Suprapubic skin (tissue), 3 donors: ENCODE measurements at regions not wholly inside any gene's neighbourhood (a gene's known extent, or its start where the extent isn't known, plus 50 kb on each side); places are given as distances from the start of the nearest gene placed in this dataset.

Experiments used
- POLR2A ChIP-seq, 2 donors: fragments of 450-650 bp; IDR thresholded peaks; one replicate each; pipeline ENCODE4 v1.6.1; 2017; ENCODE audit warnings: antibody characterized with exemption in 2 of 2, mild to moderate bottlenecking in 2 of 2, moderate library complexity in 2 of 2
- TF ChIP-seq, protein P1 (sequence below), 2 donors: fragments of 200-600 bp in 1 of 2; fragments of 450-650 bp in 1 of 2; sonication (generic) in 1 of 2; IDR thresholded peaks; one replicate each; pipeline ENCODE4 v1.5.1; 2016 to 2019; ENCODE audit warnings: antibody characterized with exemption in 2 of 2, mild to moderate bottlenecking in 1 of 2, moderate library complexity in 1 of 2

DNA sequence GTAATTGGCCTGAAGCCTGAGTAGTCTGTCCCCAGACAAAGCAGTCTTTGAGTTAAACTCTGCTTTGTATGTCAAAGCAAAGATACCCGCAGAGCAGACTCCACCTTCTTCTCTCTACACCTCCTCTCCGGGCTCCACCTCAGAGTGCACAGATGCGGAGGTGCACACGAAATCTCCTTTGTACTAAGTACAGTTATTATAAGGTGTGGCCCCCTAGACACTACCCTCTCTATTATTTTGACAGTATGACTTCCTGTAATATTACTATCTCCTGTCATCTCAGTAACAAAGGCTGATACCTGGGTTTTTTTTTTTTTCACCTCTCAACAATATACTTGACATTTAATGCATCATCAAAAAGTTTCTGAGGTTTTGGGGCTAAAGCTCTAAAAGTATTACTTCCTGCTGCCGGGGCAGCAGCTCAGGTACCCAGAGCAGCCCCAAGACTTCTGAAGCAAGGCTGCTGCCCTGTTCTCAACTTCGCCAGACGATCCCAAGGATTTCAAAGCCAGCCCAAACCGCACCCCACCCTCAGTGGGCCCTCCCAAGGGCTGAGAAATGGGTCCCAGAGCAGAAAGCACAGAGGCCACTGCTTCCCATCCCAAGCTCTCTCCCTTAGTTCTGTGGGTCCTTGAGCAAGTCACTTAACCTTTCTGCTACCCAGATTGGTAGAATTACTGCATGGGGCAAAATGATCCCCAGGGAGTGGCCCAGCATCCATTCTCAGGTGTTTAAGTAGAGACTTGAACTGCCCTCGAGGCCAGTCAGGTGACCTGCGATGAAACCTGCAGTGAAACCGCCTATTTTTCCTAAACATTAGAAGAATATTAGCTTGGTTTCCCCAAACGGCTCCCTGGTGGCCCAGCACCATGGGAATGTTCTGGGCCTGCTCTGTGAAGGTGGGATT lies 180.6 kb downstream of the FOXO1 start:
- TF ChIP-seq POLR2A (IDR thresholded peaks at IDR 0.05): no peak
- TF ChIP-seq, protein P1, sequence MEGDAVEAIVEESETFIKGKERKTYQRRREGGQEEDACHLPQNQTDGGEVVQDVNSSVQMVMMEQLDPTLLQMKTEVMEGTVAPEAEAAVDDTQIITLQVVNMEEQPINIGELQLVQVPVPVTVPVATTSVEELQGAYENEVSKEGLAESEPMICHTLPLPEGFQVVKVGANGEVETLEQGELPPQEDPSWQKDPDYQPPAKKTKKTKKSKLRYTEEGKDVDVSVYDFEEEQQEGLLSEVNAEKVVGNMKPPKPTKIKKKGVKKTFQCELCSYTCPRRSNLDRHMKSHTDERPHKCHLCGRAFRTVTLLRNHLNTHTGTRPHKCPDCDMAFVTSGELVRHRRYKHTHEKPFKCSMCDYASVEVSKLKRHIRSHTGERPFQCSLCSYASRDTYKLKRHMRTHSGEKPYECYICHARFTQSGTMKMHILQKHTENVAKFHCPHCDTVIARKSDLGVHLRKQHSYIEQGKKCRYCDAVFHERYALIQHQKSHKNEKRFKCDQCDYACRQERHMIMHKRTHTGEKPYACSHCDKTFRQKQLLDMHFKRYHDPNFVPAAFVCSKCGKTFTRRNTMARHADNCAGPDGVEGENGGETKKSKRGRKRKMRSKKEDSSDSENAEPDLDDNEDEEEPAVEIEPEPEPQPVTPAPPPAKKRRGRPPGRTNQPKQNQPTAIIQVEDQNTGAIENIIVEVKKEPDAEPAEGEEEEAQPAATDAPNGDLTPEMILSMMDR (IDR thresholded peaks at IDR 0.05): no peak
